ENCODE measurements at regions not wholly inside any gene's neighbourhood (a gene's known extent, or its start where the extent isn't known, plus 50 kb on each side); places are given as distances from the start of the nearest gene placed in this dataset.

GRCh38 chr11:116225236-116225635 is 547.6 kb downstream of the BUD13 start:
- WGBS (ENCODE audit: low lambda C conversion rate): 45% methylated on average over 6 of the region's 6 CpGs

DNA sequence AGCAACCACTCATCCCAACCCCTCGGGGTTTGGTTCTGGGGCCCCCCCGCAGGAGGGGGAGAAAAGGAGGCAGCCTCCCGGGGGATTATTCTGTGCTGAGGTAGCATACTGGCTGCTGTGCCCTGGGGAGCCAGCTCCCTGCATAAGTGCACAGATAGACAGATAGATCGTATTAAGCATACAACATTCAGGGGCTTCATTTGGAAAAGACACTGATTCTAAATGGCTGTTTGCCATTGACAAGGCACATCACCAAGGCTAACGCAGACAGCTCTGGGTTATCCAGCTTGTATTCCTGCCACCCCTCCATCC is 547.9 kb downstream of the BUD13 start:
- H2AFZ ChIP-seq (ENCODE audit: low read depth): no peak overlapping the region
- H3K36me3 ChIP-seq (replicated peaks in 1 of 2; ENCODE audit: control insufficient read depth in 1 of 2, insufficient read depth in 2 of 2, low read length in 1 of 2): no peaks in the 10 kb centered on the region
- no peaks in the 10 kb centered on the region for H3K9me3 ChIP-seq
- H3K27ac ChIP-seq (ENCODE audit: low read depth in 2 of 2, low read length in 1 of 2): peak overlapping the region in 1 of 2 experiments; percentile 84; a peak in 2 of 4 replicates
- CTCF ChIA-PET: interaction anchor here (0.7 to 4.3 kb wide), 22 partner anchors 9 to 1023 kb away, joined by 3 to 39 read pairs (median 5); no protein-coding TSS in a partner anchor
- DNase-seq: peak; percentile 56
- H3K4me2 ChIP-seq: no peak overlapping the region
- H3F3A ChIP-seq (replicated peaks; ENCODE audit: insufficient read depth): peaks cover 3% of the 10 kb centered on the region
- whole genome bisulfite sequencing (ENCODE audit: low lambda C conversion rate): 41% methylated on average over 5 of the region's 5 CpGs
- no peaks in the 10 kb centered on the region for H3K27me3 ChIP-seq (ENCODE audit: insufficient read depth)
- H3K4me1 ChIP-seq (ENCODE audit: control insufficient read depth in 1 of 2, insufficient read depth in 2 of 2, low read depth in 1 of 2, low read length in 1 of 2): peaks cover 0 to 34% of the 10 kb centered on the region in 2 experiments; a peak in 1 of 4 replicates
- POLR2A ChIA-PET: interaction anchor here (0.7 to 1.2 kb wide), 2 partner anchors 147 to 160 kb away, joined by 4 to 7 read pairs; no protein-coding TSS in a partner anchor
- no peak overlapping the region for H3K9ac ChIP-seq
- no peak overlapping the region for H3K4me3 ChIP-seq (ENCODE audit: low read depth in 2 of 2, low read length in 1 of 2)
- no peaks in the 10 kb centered on the region for H4K20me1 ChIP-seq (ENCODE audit: insufficient read depth)
- TF ChIP-seq, protein P1, sequence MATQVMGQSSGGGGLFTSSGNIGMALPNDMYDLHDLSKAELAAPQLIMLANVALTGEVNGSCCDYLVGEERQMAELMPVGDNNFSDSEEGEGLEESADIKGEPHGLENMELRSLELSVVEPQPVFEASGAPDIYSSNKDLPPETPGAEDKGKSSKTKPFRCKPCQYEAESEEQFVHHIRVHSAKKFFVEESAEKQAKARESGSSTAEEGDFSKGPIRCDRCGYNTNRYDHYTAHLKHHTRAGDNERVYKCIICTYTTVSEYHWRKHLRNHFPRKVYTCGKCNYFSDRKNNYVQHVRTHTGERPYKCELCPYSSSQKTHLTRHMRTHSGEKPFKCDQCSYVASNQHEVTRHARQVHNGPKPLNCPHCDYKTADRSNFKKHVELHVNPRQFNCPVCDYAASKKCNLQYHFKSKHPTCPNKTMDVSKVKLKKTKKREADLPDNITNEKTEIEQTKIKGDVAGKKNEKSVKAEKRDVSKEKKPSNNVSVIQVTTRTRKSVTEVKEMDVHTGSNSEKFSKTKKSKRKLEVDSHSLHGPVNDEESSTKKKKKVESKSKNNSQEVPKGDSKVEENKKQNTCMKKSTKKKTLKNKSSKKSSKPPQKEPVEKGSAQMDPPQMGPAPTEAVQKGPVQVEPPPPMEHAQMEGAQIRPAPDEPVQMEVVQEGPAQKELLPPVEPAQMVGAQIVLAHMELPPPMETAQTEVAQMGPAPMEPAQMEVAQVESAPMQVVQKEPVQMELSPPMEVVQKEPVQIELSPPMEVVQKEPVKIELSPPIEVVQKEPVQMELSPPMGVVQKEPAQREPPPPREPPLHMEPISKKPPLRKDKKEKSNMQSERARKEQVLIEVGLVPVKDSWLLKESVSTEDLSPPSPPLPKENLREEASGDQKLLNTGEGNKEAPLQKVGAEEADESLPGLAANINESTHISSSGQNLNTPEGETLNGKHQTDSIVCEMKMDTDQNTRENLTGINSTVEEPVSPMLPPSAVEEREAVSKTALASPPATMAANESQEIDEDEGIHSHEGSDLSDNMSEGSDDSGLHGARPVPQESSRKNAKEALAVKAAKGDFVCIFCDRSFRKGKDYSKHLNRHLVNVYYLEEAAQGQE (IDR thresholded peaks at IDR 0.05; ENCODE audit: low read depth, low read length): no peak
- TF ChIP-seq MXI1 (IDR thresholded peaks at IDR 0.05; ENCODE audit: low read depth, low read length) (no peak), FOXJ3 (CRISPR knock-in tag; IDR thresholded peaks at IDR 0.05) (no peak), ELF1 (IDR thresholded peaks at IDR 0.05) (no peak), MEF2A (IDR thresholded peaks at IDR 0.05; ENCODE audit: borderline replicate concordance, low read depth) (no peak), USF1 (IDR thresholded peaks at IDR 0.05; ENCODE audit: borderline replicate concordance, low read depth) (no peak), GATA2 (CRISPR knock-in tag; IDR thresholded peaks at IDR 0.05) (peak; percentile 48)
- H3K9me2 ChIP-seq: no peaks in the 10 kb centered on the region
- H3K79me2 ChIP-seq (ENCODE audit: insufficient read depth): no peaks in the 10 kb centered on the region

More at GRCh38 chr11:116225236-116225635, 547.6 kb downstream of the BUD13 start:
- Histone ChIP-seq H3F3A (replicated peaks; ENCODE audit: insufficient read depth) (peaks cover 3% of the 10 kb centered on the region), H3K79me2 (ENCODE audit: insufficient read depth) (no peaks in the 10 kb centered on the region), H3K9ac (no peak overlapping the region), H3K27me3 (ENCODE audit: insufficient read depth) (no peaks in the 10 kb centered on the region), H2AFZ (ENCODE audit: low read depth) (no peak overlapping the region), H3K36me3 (replicated peaks in 1 of 2; ENCODE audit: control insufficient read depth in 1 of 2, insufficient read depth in 2 of 2, low read length in 1 of 2) (no peaks in the 10 kb centered on the region), H3K9me2 (no peaks in the 10 kb centered on the region), H3K4me2 (no peak overlapping the region), H4K20me1 (ENCODE audit: insufficient read depth) (no peaks in the 10 kb centered on the region), H3K4me3 (ENCODE audit: low read depth in 2 of 2, low read length in 1 of 2) (no peak overlapping the region), H3K9me3 (no peaks in the 10 kb centered on the region), H3K27ac (ENCODE audit: low read depth in 2 of 2, low read length in 1 of 2) (peak overlapping the region in 1 of 2 experiments; percentile 84; a peak in 2 of 4 replicates), H3K4me1 (ENCODE audit: control insufficient read depth in 1 of 2, insufficient read depth in 2 of 2, low read depth in 1 of 2, low read length in 1 of 2) (peaks cover 0 to 31% of the 10 kb centered on the region in 2 experiments; a peak in 1 of 4 replicates)
- ChIA-PET CTCF (interaction anchor here (0.7 to 4.3 kb wide), 18 partner anchors 9 to 1023 kb away, joined by 3 to 39 read pairs (median 5); no protein-coding TSS in a partner anchor), POLR2A (interaction anchor here (0.7 to 1.2 kb wide), 2 partner anchors 146 to 159 kb away, joined by 4 to 7 read pairs; no protein-coding TSS in a partner anchor)
- DNase-seq: peak; percentile 67
- no peak for TF ChIP-seq EZH2phosphoT487 (IDR thresholded peaks at IDR 0.05; ENCODE audit: borderline replicate concordance, low read depth)
- TF ChIP-seq, protein P2, sequence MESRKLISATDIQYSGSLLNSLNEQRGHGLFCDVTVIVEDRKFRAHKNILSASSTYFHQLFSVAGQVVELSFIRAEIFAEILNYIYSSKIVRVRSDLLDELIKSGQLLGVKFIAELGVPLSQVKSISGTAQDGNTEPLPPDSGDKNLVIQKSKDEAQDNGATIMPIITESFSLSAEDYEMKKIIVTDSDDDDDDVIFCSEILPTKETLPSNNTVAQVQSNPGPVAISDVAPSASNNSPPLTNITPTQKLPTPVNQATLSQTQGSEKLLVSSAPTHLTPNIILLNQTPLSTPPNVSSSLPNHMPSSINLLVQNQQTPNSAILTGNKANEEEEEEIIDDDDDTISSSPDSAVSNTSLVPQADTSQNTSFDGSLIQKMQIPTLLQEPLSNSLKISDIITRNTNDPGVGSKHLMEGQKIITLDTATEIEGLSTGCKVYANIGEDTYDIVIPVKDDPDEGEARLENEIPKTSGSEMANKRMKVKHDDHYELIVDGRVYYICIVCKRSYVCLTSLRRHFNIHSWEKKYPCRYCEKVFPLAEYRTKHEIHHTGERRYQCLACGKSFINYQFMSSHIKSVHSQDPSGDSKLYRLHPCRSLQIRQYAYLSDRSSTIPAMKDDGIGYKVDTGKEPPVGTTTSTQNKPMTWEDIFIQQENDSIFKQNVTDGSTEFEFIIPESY (IDR thresholded peaks at IDR 0.05; ENCODE audit: borderline replicate concordance, low read depth): no peak

Measured in SK-N-SH (cell line).